ENCODE measurements at regions not wholly inside any gene's neighbourhood (a gene's known extent, or its start where the extent isn't known, plus 50 kb on each side); places are given as distances from the start of the nearest gene placed in this dataset.
A peak's percentile ranks its signal among the peaks of the same experiment; 100 is the strongest.

GRCh38 chr13:34421347-34421719 lies 520.7 kb upstream of the NBEA start:
- Histone ChIP-seq H3K27me3 (ENCODE audit: control insufficient read depth, insufficient read depth, low read length) (no peaks in the 10 kb centered on the region), H3K4me3 (ENCODE audit: low read depth, low read length) (no peak overlapping the region), H3K36me3 (ENCODE audit: control insufficient read depth, insufficient read depth, low read length) (no peaks in the 10 kb centered on the region)
- DNase-seq (ENCODE audit: low read depth) = no peak
- TF ChIP-seq CTCF (IDR thresholded peaks at IDR 0.05; ENCODE audit: insufficient read depth, low read length, poor library complexity, severe bottlenecking) = peak; percentile 28

GRCh38 chr13:34421858-34422475 lies 520.1 kb upstream of the NBEA start:
- H3K27me3 ChIP-seq (ENCODE audit: control insufficient read depth, insufficient read depth, low read length) = no peaks in the 10 kb centered on the region
- TF ChIP-seq CTCF (IDR thresholded peaks at IDR 0.05; ENCODE audit: insufficient read depth, low read length, poor library complexity, severe bottlenecking) = no peak
- no peak overlapping the region for H3K4me3 ChIP-seq (ENCODE audit: low read depth, low read length)
- no peak for DNase-seq (ENCODE audit: low read depth)
- no peaks in the 10 kb centered on the region for H3K36me3 ChIP-seq (ENCODE audit: control insufficient read depth, insufficient read depth, low read length)

- Histone ChIP-seq H3K36me3 (ENCODE audit: control insufficient read depth, insufficient read depth, low read length) (no peaks in the 10 kb centered on the region), H3K27me3 (ENCODE audit: control insufficient read depth, insufficient read depth, low read length) (no peaks in the 10 kb centered on the region), H3K4me3 (ENCODE audit: low read depth, low read length) (no peak overlapping the region)
- TF ChIP-seq CTCF (IDR thresholded peaks at IDR 0.05; ENCODE audit: insufficient read depth, low read length, poor library complexity, severe bottlenecking) = no peak
- no peak for DNase-seq (ENCODE audit: low read depth)
These were observed 519.1 kb upstream of the NBEA start for GRCh38 chr13:34422956-34423355.

- H3K27me3 ChIP-seq (ENCODE audit: control insufficient read depth, insufficient read depth, low read length) = no peaks in the 10 kb centered on the region
- DNase-seq (ENCODE audit: low read depth) = no peak
- no peaks in the 10 kb centered on the region for H3K36me3 ChIP-seq (ENCODE audit: control insufficient read depth, insufficient read depth, low read length)
- no peak overlapping the region for H3K4me3 ChIP-seq (ENCODE audit: low read depth, low read length)
- no peak for TF ChIP-seq CTCF (IDR thresholded peaks at IDR 0.05; ENCODE audit: insufficient read depth, low read length, poor library complexity, severe bottlenecking)
These were observed 516.6 kb upstream of the NBEA start for GRCh38 chr13:34425327-34425949.

- Histone ChIP-seq H3K4me3 (ENCODE audit: low read depth, low read length) (no peak overlapping the region), H3K27me3 (ENCODE audit: control insufficient read depth, insufficient read depth, low read length) (no peaks in the 10 kb centered on the region), H3K36me3 (ENCODE audit: control insufficient read depth, insufficient read depth, low read length) (no peaks in the 10 kb centered on the region)
- no peak for DNase-seq (ENCODE audit: low read depth)
- no peak for TF ChIP-seq CTCF (IDR thresholded peaks at IDR 0.05; ENCODE audit: insufficient read depth, low read length, poor library complexity, severe bottlenecking)
These were observed 513.2 kb upstream of the NBEA start for GRCh38 chr13:34428911-34429310.

- no peaks in the 10 kb centered on the region for H3K27me3 ChIP-seq (ENCODE audit: control insufficient read depth, insufficient read depth, low read length)
- TF ChIP-seq CTCF (IDR thresholded peaks at IDR 0.05; ENCODE audit: insufficient read depth, low read length, poor library complexity, severe bottlenecking) = no peak
- peak; percentile 7 for DNase-seq (ENCODE audit: low read depth)
- H3K36me3 ChIP-seq (ENCODE audit: control insufficient read depth, insufficient read depth, low read length) = no peaks in the 10 kb centered on the region
- no peak overlapping the region for H3K4me3 ChIP-seq (ENCODE audit: low read depth, low read length)
These were observed 511.8 kb upstream of the NBEA start for GRCh38 chr13:34430294-34430693.

Data from kidney epithelial cell (primary cell).